Thyroid gland (tissue), 4 donors: ENCODE measurements at regions not wholly inside any gene's neighbourhood (a gene's known extent, or its start where the extent isn't known, plus 50 kb on each side); places are given as distances from the start of the nearest gene placed in this dataset.

Source experiments
- CTCF ChIP-seq, 6 experiments: fragments of 200-600 bp in 3 of 6; fragments of 450-650 bp in 3 of 6; sonication (generic) in 3 of 6; IDR thresholded peaks; one replicate each; pipeline ENCODE4 v1.5.1; 2016 to 2019; ENCODE audit warnings: antibody characterized with exemption in 6 of 6, mild to moderate bottlenecking in 2 of 6, inconsistent platforms in 1 of 6, moderate library complexity in 1 of 6
- POLR2A ChIP-seq, 2 donors: fragments of 450-650 bp; IDR thresholded peaks; one replicate each; pipeline ENCODE4 v1.6.1; 2017; ENCODE audit warnings: antibody characterized with exemption in 2 of 2, mild to moderate bottlenecking in 2 of 2, moderate library complexity in 1 of 2

- TF ChIP-seq CTCF (IDR thresholded peaks at IDR 0.05) (no peak), POLR2A (IDR thresholded peaks at IDR 0.05) (no peak)
Observed at GRCh38 chr2:223147431-223147830, 95.4 kb downstream of the KCNE4 start.
